Kidney (tissue), 13 donors: ENCODE measurements at regions not wholly inside any gene's neighbourhood (a gene's known extent, or its start where the extent isn't known, plus 50 kb on each side); places are given as distances from the start of the nearest gene placed in this dataset.

Experiments used
- DNase-seq, 5 donors: peaks; one replicate each; pipeline ENCODE4 v3.0.0-alpha.2; 2013 to 2020
- FAIRE-seq: peaks from 2 replicates; lab custom pipeline; 2012; peaks lifted over from hg19 to GRCh38; lab: Jason Lieb, UNC
- H3K27ac ChIP-seq, 2 donors: one replicate each; pipeline ENCODE4 v1.7.0; 2013; ENCODE audit warnings: low read depth in 2 of 2, low read length in 2 of 2, inconsistent platforms in 1 of 2
- H3K27me3 ChIP-seq: one replicate; pipeline ENCODE4 v1.7.1; 2013; ENCODE audit warnings: low read length, inconsistent platforms; ENCODE audit not compliant: control insufficient read depth, insufficient read depth
- H3K36me3 ChIP-seq, 3 donors: one replicate each; pipeline versions ENCODE4 v1.7.0 to v1.7.1; 2013; ENCODE audit warnings: low read length in 3 of 3, control low read depth in 1 of 3, inconsistent platforms in 1 of 3; ENCODE audit not compliant: insufficient read depth in 3 of 3, control insufficient read depth in 2 of 3
- H3K4me1 ChIP-seq, 3 donors: one replicate each; pipeline versions ENCODE4 v1.7.0 to v1.7.1; 2013; ENCODE audit warnings: low read length in 3 of 3, inconsistent platforms in 1 of 3, low read depth in 1 of 3; ENCODE audit not compliant: control insufficient read depth in 2 of 3, insufficient read depth in 2 of 3
- H3K4me3 ChIP-seq, 3 donors: one replicate each; pipeline versions ENCODE4 v1.7.0 to v1.8.1; 2013; ENCODE audit warnings: low read length in 3 of 3, control low read depth in 1 of 3, inconsistent platforms in 1 of 3
- H3K9ac ChIP-seq, 3 donors: one replicate each; pipeline versions ENCODE4 v1.7.0 to v1.7.1; 2013; ENCODE audit warnings: low read length in 3 of 3, control low read depth in 1 of 3, inconsistent platforms in 1 of 3
- H3K9me3 ChIP-seq, 3 donors: one replicate each; pipeline versions ENCODE4 v1.7.0 to v1.7.1; 2013; ENCODE audit warnings: low read length in 3 of 3, control low read depth in 1 of 3, inconsistent platforms in 1 of 3; ENCODE audit not compliant: control insufficient read depth in 2 of 3, insufficient read depth in 1 of 3
- CTCF ChIP-seq: IDR thresholded peaks from 3 replicates; pipeline ENCODE4 v1.5.1; 2012; ENCODE audit warnings: mild to moderate bottlenecking, moderate library complexity, borderline replicate concordance; ENCODE audit not compliant: insufficient read depth; ENCODE audit errors: extremely low read depth
- intact Hi-C: fragments of 100-400 bp; cut with DNase I; formaldehyde crosslinking; loops from one replicate; pipeline ENCODE4 v1.11.1; 2022
- donor health status: control.
- donor health status: control.
- donor health status: control.
- donor health status: control.
- donor health status: control.
- donor health status: DM: yes; HTN: yes; CAD: no.
- donor health status: Normal renal cell carcinoma (clear cell type).

GRCh38 chr7:131090886-131091692 lies 236.6 kb upstream of the MKLN1 start:
- no peaks in the 10 kb centered on the region for H3K27me3 ChIP-seq
- H3K27ac ChIP-seq, result no peak overlapping the region
- intact Hi-C loops, result no loop called here
- no peaks in the 10 kb centered on the region for H3K36me3 ChIP-seq
- H3K4me3 ChIP-seq, result no peak overlapping the region
- peaks cover 0 to 11% (median 7%) of the 10 kb centered on the region in 3 donors for H3K4me1 ChIP-seq
- DNase-seq (no peak), FAIRE-seq (no peak)
- TF ChIP-seq CTCF, result no peak
- no peak overlapping the region for H3K9ac ChIP-seq
- no peaks in the 10 kb centered on the region for H3K9me3 ChIP-seq

- Histone ChIP-seq H3K36me3 (peaks cover 0 to 6% (median 0%) of the 10 kb centered on the region in 3 donors), H3K27me3 (no peaks in the 10 kb centered on the region), H3K9ac (no peak overlapping the region), H3K27ac (no peak overlapping the region), H3K4me1 (peaks cover 0 to 9% (median 6%) of the 10 kb centered on the region in 3 donors), H3K9me3 (no peaks in the 10 kb centered on the region), H3K4me3 (no peak overlapping the region)
- DNase-seq, result no peak
- TF ChIP-seq CTCF, result no peak
- no peak for FAIRE-seq
- intact Hi-C loops, result no loop called here
These were observed 233.0 kb upstream of the MKLN1 start for GRCh38 chr7:131094685-131095084.

GRCh38 chr7:131095346-131095745 lies 232.3 kb upstream of the MKLN1 start:
- FAIRE-seq, result no peak
- no peak for DNase-seq
- H3K4me3 ChIP-seq, result no peak overlapping the region
- H3K27ac ChIP-seq, result no peak overlapping the region
- H3K9me3 ChIP-seq, result no peaks in the 10 kb centered on the region
- peaks cover 0 to 6% (median 0%) of the 10 kb centered on the region in 3 donors for H3K36me3 ChIP-seq
- H3K27me3 ChIP-seq, result no peaks in the 10 kb centered on the region
- H3K4me1 ChIP-seq, result peaks cover 0 to 9% (median 6%) of the 10 kb centered on the region in 3 donors
- no peak overlapping the region for H3K9ac ChIP-seq
- intact Hi-C loops, result no loop called here
- TF ChIP-seq CTCF, result no peak
